ENCODE measurements at regions not wholly inside any gene's neighbourhood (a gene's known extent, or its start where the extent isn't known, plus 50 kb on each side); places are given as distances from the start of the nearest gene placed in this dataset.
"Not testable (repeated sequence)": the region's sequence is repeated elsewhere in the genome, so short reads cannot be mapped to it uniquely, and the experiment has no call there.

GRCh38 chr15:69876064-69876940, 221.4 kb downstream of the TLE3 start:
- Histone ChIP-seq H3K27ac (no peak overlapping the region), H3K4me1 (no peaks in the 10 kb centered on the region), H3K27me3 (no peaks in the 10 kb centered on the region), H3K36me3 (no peaks in the 10 kb centered on the region), H3K9me3 (peaks cover 0 to 27% (median 4%) of the 10 kb centered on the region in 4 donors), H3K4me3 (no peak overlapping the region)
- 50 to 59% methylated on average over 30 to 31 of the region's 31 CpGs for WGBS, 2 donors
- no peak for TF ChIP-seq CTCF (IDR thresholded peaks at IDR 0.05)
- TF ChIP-seq POLR2A (IDR thresholded peaks at IDR 0.05), result no peak
- TF ChIP-seq EP300 (IDR thresholded peaks at IDR 0.05), result no peak
- DNase-seq (ENCODE audit: low spot score in 2 of 2), result no peak

GRCh38 chr15:69879963-69880362, 217.8 kb downstream of the TLE3 start:
- H3K9me3 ChIP-seq; DNase-seq (ENCODE audit: low spot score in 2 of 2); H3K27me3 ChIP-seq; H3K4me3 ChIP-seq; H3K4me1 ChIP-seq; H3K27ac ChIP-seq; H3K36me3 ChIP-seq: not testable (repeated sequence)
- WGBS, 2 donors, result 96 to 100% methylated on average over 1 of the region's 1 CpG

GRCh38 chr15:69880571-69881301, 217.0 kb downstream of the TLE3 start:
- DNase-seq (ENCODE audit: low spot score in 2 of 2), result no peak
- Histone ChIP-seq H3K4me3 (no peak overlapping the region), H3K4me1 (no peaks in the 10 kb centered on the region), H3K27me3 (no peaks in the 10 kb centered on the region), H3K9me3 (no peaks in the 10 kb centered on the region), H3K27ac (no peak overlapping the region), H3K36me3 (no peaks in the 10 kb centered on the region)
- TF ChIP-seq CTCF (IDR thresholded peaks at IDR 0.05) (no peak), POLR2A (IDR thresholded peaks at IDR 0.05) (no peak), EP300 (IDR thresholded peaks at IDR 0.05) (no peak)
- 75 to 84% methylated on average over 6 of the region's 6 CpGs for WGBS, 2 donors

GRCh38 chr15:69881302-69881670, 216.4 kb downstream of the TLE3 start:
- 79% methylated on average over 4 of the region's 4 CpGs for WGBS, 2 donors
- H3K9me3 ChIP-seq, result no peaks in the 10 kb centered on the region
- TF ChIP-seq CTCF (IDR thresholded peaks at IDR 0.05) (no peak), POLR2A (IDR thresholded peaks at IDR 0.05) (no peak), EP300 (IDR thresholded peaks at IDR 0.05) (no peak)

GRCh38 chr15:69881766-69882165, 216.0 kb downstream of the TLE3 start:
- DNase-seq (ENCODE audit: low spot score in 2 of 2), result no peak
- Histone ChIP-seq H3K4me1 (no peaks in the 10 kb centered on the region), H3K9me3 (no peaks in the 10 kb centered on the region), H3K36me3 (no peaks in the 10 kb centered on the region), H3K27me3 (peaks cover 0 to 5% of the 10 kb centered on the region in 2 donors), H3K27ac (no peak overlapping the region), H3K4me3 (no peak overlapping the region)
- TF ChIP-seq EP300 (IDR thresholded peaks at IDR 0.05) (no peak), POLR2A (IDR thresholded peaks at IDR 0.05) (no peak), CTCF (IDR thresholded peaks at IDR 0.05) (no peak)
- WGBS, 2 donors, result 67 to 75% methylated on average over 10 of the region's 10 CpGs

More at GRCh38 chr15:69881302-69881670, 216.4 kb downstream of the TLE3 start:
- Histone ChIP-seq H3K4me1 (no peaks in the 10 kb centered on the region), H3K36me3 (no peaks in the 10 kb centered on the region), H3K27me3 (peaks cover 0 to 4% of the 10 kb centered on the region in 2 donors), H3K27ac (no peak overlapping the region), H3K4me3 (no peak overlapping the region)
- no peak for DNase-seq (ENCODE audit: low spot score in 2 of 2)

All from tibial nerve (tissue), 4 donors.